Panc1 (cell line): ENCODE measurements at regions not wholly inside any gene's neighbourhood (a gene's known extent, or its start where the extent isn't known, plus 50 kb on each side); places are given as distances from the start of the nearest gene placed in this dataset.

ENCODE experiments used
- POLR2AphosphoS5 ChIP-seq: IDR thresholded peaks from 2 replicates; pipeline ENCODE4 v1.6.1; 2012; ENCODE audit warnings: mild to moderate bottlenecking, low read depth, low read length, moderate library complexity
- TF ChIP-seq, protein P1 (sequence below): fragments of 450-650 bp; IDR thresholded peaks from 2 replicates; pipeline ENCODE4 v1.5.1; 2017; ENCODE audit warnings: mild to moderate bottlenecking

- TF ChIP-seq, protein P1, sequence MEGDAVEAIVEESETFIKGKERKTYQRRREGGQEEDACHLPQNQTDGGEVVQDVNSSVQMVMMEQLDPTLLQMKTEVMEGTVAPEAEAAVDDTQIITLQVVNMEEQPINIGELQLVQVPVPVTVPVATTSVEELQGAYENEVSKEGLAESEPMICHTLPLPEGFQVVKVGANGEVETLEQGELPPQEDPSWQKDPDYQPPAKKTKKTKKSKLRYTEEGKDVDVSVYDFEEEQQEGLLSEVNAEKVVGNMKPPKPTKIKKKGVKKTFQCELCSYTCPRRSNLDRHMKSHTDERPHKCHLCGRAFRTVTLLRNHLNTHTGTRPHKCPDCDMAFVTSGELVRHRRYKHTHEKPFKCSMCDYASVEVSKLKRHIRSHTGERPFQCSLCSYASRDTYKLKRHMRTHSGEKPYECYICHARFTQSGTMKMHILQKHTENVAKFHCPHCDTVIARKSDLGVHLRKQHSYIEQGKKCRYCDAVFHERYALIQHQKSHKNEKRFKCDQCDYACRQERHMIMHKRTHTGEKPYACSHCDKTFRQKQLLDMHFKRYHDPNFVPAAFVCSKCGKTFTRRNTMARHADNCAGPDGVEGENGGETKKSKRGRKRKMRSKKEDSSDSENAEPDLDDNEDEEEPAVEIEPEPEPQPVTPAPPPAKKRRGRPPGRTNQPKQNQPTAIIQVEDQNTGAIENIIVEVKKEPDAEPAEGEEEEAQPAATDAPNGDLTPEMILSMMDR, result no peak
- TF ChIP-seq POLR2AphosphoS5, result no peak
Observed at GRCh38 chr5:164179406-164179805, 674.0 kb downstream of the MAT2B start.
